Mesendoderm (in vitro differentiated cells): ENCODE measurements at regions not wholly inside any gene's neighbourhood (a gene's known extent, or its start where the extent isn't known, plus 50 kb on each side); places are given as distances from the start of the nearest gene placed in this dataset.
A peak's percentile ranks its signal among the peaks of the same experiment; 100 is the strongest.

Source experiments
- DNase-seq: peaks from one replicate; pipeline ENCODE4 v3.0.0; 2013
- H2AK5ac ChIP-seq: 2 replicates; pipeline ENCODE4 v1.6.1; 2013; ENCODE audit warnings: low read length, inconsistent platforms
- H2BK120ac ChIP-seq: 2 replicates; pipeline ENCODE4 v1.6.1; 2013; ENCODE audit warnings: low read depth, mild to moderate bottlenecking, low read length, moderate library complexity, mixed read lengths
- H2BK15ac ChIP-seq: replicated peaks from 2 replicates; pipeline ENCODE4 v1.6.1; 2013; ENCODE audit warnings: low read depth, mild to moderate bottlenecking, moderate library complexity
- H2BK5ac ChIP-seq: 2 replicates; pipeline ENCODE4 v1.6.1; 2013; ENCODE audit warnings: low read length, inconsistent platforms
- H3K18ac ChIP-seq: 2 replicates; pipeline ENCODE4 v1.6.1; 2013; ENCODE audit warnings: mild to moderate bottlenecking, low read length, mixed read lengths
- H3K23ac ChIP-seq: one replicate; pipeline ENCODE4 v1.6.1; 2013; ENCODE audit warnings: low read length
- H3K27ac ChIP-seq: 2 replicates; pipeline ENCODE4 v1.5.1; 2013; ENCODE audit warnings: low read depth, mild to moderate bottlenecking, inconsistent platforms, low read length, moderate library complexity
- H3K27me3 ChIP-seq: 2 replicates; pipeline ENCODE4 v1.6.1; 2013; ENCODE audit warnings: low read length, control low read depth, mild to moderate bottlenecking, inconsistent platforms; ENCODE audit not compliant: insufficient read depth, poor library complexity
- H3K36me3 ChIP-seq: 2 replicates; pipeline ENCODE4 v1.6.1; 2013; ENCODE audit warnings: low read length, inconsistent platforms; ENCODE audit not compliant: control insufficient read depth, insufficient read depth
- H3K4ac ChIP-seq: one replicate; pipeline ENCODE4 v1.6.1; 2013; ENCODE audit warnings: low read depth, mild to moderate bottlenecking, low read length, moderate library complexity
- H3K4me1 ChIP-seq: 2 replicates; pipeline ENCODE4 v1.6.1; 2013; ENCODE audit warnings: low read depth, low read length, inconsistent platforms; ENCODE audit not compliant: control insufficient read depth
- H3K4me2 ChIP-seq: 2 replicates; pipeline ENCODE4 v1.6.1; 2013; ENCODE audit warnings: low read length
- H3K4me3 ChIP-seq: 2 replicates; pipeline ENCODE4 v1.5.1; 2013; ENCODE audit warnings: mild to moderate bottlenecking, low read length
- H3K56ac ChIP-seq: one replicate; pipeline ENCODE4 v1.6.1; 2013; ENCODE audit warnings: low read length
- H3K79me1 ChIP-seq: 2 replicates; pipeline ENCODE4 v1.6.1; 2013; ENCODE audit warnings: low read length, inconsistent platforms
- H3K79me2 ChIP-seq: 2 replicates; pipeline ENCODE4 v1.6.1; 2013; ENCODE audit warnings: mild to moderate bottlenecking, low read length; ENCODE audit not compliant: control insufficient read depth, insufficient read depth
- H3K9ac ChIP-seq: 2 replicates; pipeline ENCODE4 v1.6.1; 2013; ENCODE audit warnings: low read length, inconsistent platforms
- H4K5ac ChIP-seq: one replicate; pipeline ENCODE4 v1.6.1; 2013; ENCODE audit warnings: low read length
- H4K8ac ChIP-seq: one replicate; pipeline ENCODE4 v1.6.1; 2013; ENCODE audit warnings: low read depth, mild to moderate bottlenecking, control low read depth, low read length, moderate library complexity
- WGBS: extraction: QIAGEN DNeasy Blood & Tissue Kit; methylation state at CpG from one replicate; pipeline ENCODE4 v1.1.7; 2013; ENCODE audit warnings: low lambda C conversion rate, missing lambda C conversion rate; ENCODE audit not compliant: insufficient coverage; ENCODE audit errors: extremely low coverage; 5-methylcytosine and 5-hydroxymethylcytosine counted together

DNA sequence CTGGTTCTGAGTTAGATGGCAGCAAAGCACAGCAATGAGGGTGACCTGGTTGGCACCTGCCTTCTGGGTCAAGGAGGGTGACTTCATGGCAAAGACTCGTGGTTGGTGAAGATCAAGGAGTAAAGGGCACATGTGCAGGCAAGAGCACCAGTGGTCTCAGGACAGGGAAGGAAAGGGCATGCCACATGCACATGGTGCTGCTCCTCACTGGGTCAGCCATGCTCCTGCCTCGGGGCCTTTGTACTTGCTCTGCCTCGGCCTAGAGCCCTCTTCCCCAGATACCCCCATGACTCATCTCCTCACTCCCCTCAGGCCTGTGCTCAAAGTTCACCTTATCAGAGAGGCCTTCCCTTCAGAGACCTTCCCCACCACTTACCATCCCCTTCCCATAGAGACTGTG, 106.7 kb upstream of the KDM7A start:
- H3K9ac ChIP-seq: no peak overlapping the region
- no peak overlapping the region for H3K4me2 ChIP-seq
- DNase-seq: no peak
- H2BK120ac ChIP-seq: no peak overlapping the region
- H3K23ac ChIP-seq: no peak overlapping the region
- no peak overlapping the region for H3K18ac ChIP-seq
- H2BK15ac ChIP-seq: no peak overlapping the region
- H2BK5ac ChIP-seq: no peak overlapping the region
- H3K56ac ChIP-seq: no peak overlapping the region
- H3K79me1 ChIP-seq: no peaks in the 10 kb centered on the region
- H3K27me3 ChIP-seq: no peaks in the 10 kb centered on the region
- no peak overlapping the region for H3K4ac ChIP-seq
- WGBS: no CpG with 5 or more reads among the region's 3 CpGs
- no peaks in the 10 kb centered on the region for H3K79me2 ChIP-seq
- H3K36me3 ChIP-seq: no peaks in the 10 kb centered on the region
- H2AK5ac ChIP-seq: no peak overlapping the region
- H3K27ac ChIP-seq: no peak overlapping the region
- H3K4me3 ChIP-seq: no peak overlapping the region
- H3K4me1 ChIP-seq: no peaks in the 10 kb centered on the region
- H4K8ac ChIP-seq: no peak overlapping the region
- no peak overlapping the region for H4K5ac ChIP-seq

DNA sequence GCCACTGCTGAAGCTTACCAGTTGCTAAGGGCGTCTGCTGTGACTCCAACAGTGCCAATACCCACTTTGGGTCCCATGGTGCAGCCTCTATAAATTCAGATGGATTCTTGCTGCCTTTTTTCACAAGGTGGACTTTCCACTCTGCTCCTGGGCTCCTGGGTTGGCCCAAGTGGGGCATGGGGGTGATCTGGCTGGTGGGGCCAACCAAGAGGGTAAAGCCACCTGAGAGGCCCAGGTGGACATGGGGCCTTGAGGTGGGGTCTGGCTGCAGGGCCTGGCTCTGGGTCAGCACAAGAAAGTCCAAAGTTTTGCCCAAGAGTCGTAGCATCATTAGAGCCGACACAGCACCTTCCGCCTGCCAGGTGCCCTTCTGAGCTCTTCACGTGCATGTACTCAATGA, 105.2 kb upstream of the KDM7A start:
- Histone ChIP-seq H2BK15ac (no peak overlapping the region), H4K8ac (no peak overlapping the region), H3K23ac (no peak overlapping the region), H3K27ac (no peak overlapping the region), H3K79me1 (no peaks in the 10 kb centered on the region), H3K4me2 (no peak overlapping the region), H3K4me3 (no peak overlapping the region), H3K56ac (no peak overlapping the region), H3K4ac (no peak overlapping the region), H3K79me2 (no peaks in the 10 kb centered on the region), H3K9ac (no peak overlapping the region), H2BK120ac (no peak overlapping the region), H3K27me3 (no peaks in the 10 kb centered on the region), H4K5ac (no peak overlapping the region), H2AK5ac (no peak overlapping the region), H3K36me3 (no peaks in the 10 kb centered on the region), H3K18ac (no peak overlapping the region), H3K4me1 (no peaks in the 10 kb centered on the region), H2BK5ac (no peak overlapping the region)
- WGBS: no CpG with 5 or more reads among the region's 5 CpGs
- no peak for DNase-seq

DNA sequence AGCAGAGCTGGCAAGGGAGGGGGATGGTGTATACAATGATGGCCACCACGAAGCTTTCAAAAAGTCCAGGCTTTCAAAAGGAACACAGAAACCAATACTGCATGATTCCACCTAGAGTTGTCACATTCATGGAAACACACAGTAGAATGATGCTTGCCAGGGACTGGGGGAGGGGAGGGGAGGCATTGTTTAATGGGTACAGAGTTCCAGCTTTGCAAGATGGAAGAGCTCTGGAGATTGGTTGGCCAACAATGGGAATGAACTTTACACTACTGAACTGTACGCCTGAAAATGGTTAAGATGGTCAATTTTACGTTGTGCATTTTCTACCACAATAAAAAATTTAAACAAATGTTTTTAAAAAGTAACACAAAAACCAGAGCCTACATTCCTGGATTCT, 104.5 kb upstream of the KDM7A start:
- no peak overlapping the region for H3K27ac ChIP-seq
- WGBS: no CpG with 5 or more reads among the region's 3 CpGs
- H3K4me1 ChIP-seq: peaks cover 2% of the 10 kb centered on the region
- H4K8ac ChIP-seq: no peak overlapping the region
- no peaks in the 10 kb centered on the region for H3K36me3 ChIP-seq
- H3K79me1 ChIP-seq: no peaks in the 10 kb centered on the region
- no peak overlapping the region for H2BK120ac ChIP-seq
- no peak overlapping the region for H4K5ac ChIP-seq
- no peak overlapping the region for H2BK15ac ChIP-seq
- no peak for DNase-seq
- H2AK5ac ChIP-seq: no peak overlapping the region
- H3K79me2 ChIP-seq: no peaks in the 10 kb centered on the region
- H3K4ac ChIP-seq: no peak overlapping the region
- H3K4me3 ChIP-seq: no peak overlapping the region
- no peak overlapping the region for H3K18ac ChIP-seq
- no peak overlapping the region for H3K56ac ChIP-seq
- no peak overlapping the region for H3K9ac ChIP-seq
- no peaks in the 10 kb centered on the region for H3K27me3 ChIP-seq
- no peak overlapping the region for H3K4me2 ChIP-seq
- no peak overlapping the region for H2BK5ac ChIP-seq
- H3K23ac ChIP-seq: no peak overlapping the region

DNA sequence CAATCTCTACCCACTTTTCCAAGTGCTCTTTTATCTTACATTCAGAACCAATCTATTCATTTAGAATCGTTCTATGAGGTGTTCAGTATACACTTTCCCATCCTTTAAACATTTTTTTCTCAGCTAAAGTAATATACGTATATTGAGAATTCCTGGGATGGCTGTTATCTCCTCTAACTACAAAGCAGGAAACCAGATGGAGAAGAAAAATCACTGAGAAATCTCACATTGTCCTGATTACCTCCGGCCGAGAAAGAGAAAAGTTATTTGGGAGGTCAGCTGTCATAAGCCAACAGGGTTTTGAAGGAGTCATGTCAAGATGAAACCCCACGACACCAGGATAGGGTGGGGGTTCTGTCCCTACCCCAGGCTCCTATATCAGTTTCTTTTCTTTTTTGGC, 99.2 kb upstream of the KDM7A start:
- peak; percentile 62 for DNase-seq
- Histone ChIP-seq H3K56ac (no peak overlapping the region), H4K5ac (no peak overlapping the region), H2BK120ac (no peak overlapping the region), H3K9ac (no peak overlapping the region), H3K79me1 (no peaks in the 10 kb centered on the region), H4K8ac (no peak overlapping the region), H3K27ac (peak overlapping the region; percentile 52), H2AK5ac (no peak overlapping the region), H2BK5ac (no peak overlapping the region), H3K79me2 (no peaks in the 10 kb centered on the region), H3K23ac (no peak overlapping the region), H3K4me3 (no peak overlapping the region), H3K36me3 (no peaks in the 10 kb centered on the region), H3K4ac (peak overlapping the region; percentile 48), H3K4me2 (no peak overlapping the region), H3K18ac (no peak overlapping the region), H2BK15ac (no peak overlapping the region), H3K4me1 (peaks cover 4% of the 10 kb centered on the region), H3K27me3 (no peaks in the 10 kb centered on the region)
- WGBS: no CpG with 5 or more reads among the region's 5 CpGs

DNA sequence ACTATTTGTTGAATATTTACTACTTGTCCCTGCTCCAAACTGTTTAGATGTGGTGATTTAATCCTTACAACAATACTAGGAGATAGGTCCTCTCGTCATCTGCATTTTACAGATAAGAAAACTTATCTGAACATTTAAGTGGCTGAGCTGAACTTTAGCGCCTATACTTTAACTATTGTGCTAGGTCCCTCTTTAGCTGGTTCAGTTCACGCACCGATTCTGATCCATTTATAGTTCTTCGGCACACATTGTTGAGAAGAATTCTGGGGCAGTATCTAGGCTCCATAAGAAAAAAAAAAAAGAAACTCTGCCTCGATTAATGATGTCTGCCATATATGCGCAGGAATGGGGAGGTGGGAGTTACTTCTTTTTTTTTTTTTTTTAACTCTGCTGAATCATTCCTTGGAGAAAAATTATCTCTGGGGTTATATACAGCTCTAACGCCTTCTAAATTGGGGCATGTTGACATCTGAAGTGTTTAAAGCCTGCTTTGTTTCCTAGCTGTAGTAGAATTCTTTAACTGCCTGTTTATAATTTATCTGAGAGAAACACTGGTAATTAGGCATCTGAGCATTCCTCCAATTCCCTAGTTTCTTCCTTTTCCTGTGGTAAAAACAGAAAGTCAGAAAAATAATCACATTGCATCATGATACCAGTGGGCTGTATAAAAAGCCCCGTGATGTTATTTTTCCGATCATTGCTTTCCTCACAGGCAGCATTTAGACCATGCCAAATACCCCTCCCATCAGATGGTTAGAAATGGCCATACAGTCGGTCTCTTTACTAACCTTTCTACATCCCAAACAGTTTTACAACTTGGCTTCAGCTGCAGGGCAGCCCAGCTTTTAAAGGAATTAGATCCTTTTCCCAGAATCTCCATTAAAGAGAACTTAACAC, 98.5 kb upstream of the KDM7A start:
- no peak overlapping the region for H3K4ac ChIP-seq
- no peak overlapping the region for H4K5ac ChIP-seq
- no peak overlapping the region for H3K4me3 ChIP-seq
- WGBS: no CpG with 5 or more reads among the region's 11 CpGs
- H4K8ac ChIP-seq: no peak overlapping the region
- no peaks in the 10 kb centered on the region for H3K79me2 ChIP-seq
- no peak overlapping the region for H2BK120ac ChIP-seq
- H2BK5ac ChIP-seq: peak overlapping the region; percentile 23
- H3K23ac ChIP-seq: no peak overlapping the region
- no peaks in the 10 kb centered on the region for H3K79me1 ChIP-seq
- H2BK15ac ChIP-seq: no peak overlapping the region
- no peak overlapping the region for H3K18ac ChIP-seq
- peaks cover 4% of the 10 kb centered on the region for H3K4me1 ChIP-seq
- H2AK5ac ChIP-seq: no peak overlapping the region
- no peak overlapping the region for H3K9ac ChIP-seq
- H3K27me3 ChIP-seq: no peaks in the 10 kb centered on the region
- DNase-seq: peak; percentile 59
- H3K56ac ChIP-seq: peak overlapping the region; percentile 60
- H3K4me2 ChIP-seq: no peak overlapping the region
- peak overlapping the region; percentile 27 for H3K27ac ChIP-seq
- H3K36me3 ChIP-seq: no peaks in the 10 kb centered on the region

DNA sequence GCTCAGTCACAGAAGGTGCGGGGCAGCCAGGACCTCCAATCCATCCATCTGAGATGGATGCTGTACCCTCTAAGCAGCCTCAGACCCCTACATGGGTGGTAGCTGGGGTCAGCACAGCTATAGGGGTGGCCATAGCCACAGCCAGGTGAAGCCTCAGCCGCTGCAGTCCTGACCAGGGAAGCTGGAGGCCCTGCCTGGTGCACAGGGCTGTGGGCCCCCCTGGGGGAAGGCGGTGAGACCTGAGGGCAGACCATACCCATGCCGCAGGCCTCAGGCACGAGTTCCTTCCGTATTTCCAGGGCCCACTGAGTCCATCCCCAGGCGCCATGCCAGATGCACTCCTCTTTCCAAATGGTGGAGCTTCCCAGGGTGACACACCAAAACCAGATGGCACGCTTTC, 96.6 kb upstream of the KDM7A start:
- no peak for DNase-seq
- Histone ChIP-seq H4K5ac (no peak overlapping the region), H4K8ac (no peak overlapping the region), H3K27ac (no peak overlapping the region), H3K56ac (peak overlapping the region; percentile 49), H3K36me3 (no peaks in the 10 kb centered on the region), H3K4me3 (no peak overlapping the region), H3K4me1 (peaks cover 4% of the 10 kb centered on the region), H3K79me1 (no peaks in the 10 kb centered on the region), H3K4ac (no peak overlapping the region), H2BK15ac (no peak overlapping the region), H3K79me2 (no peaks in the 10 kb centered on the region), H3K4me2 (no peak overlapping the region), H2BK5ac (no peak overlapping the region), H2BK120ac (peak overlapping the region; percentile 34), H3K27me3 (no peaks in the 10 kb centered on the region), H3K9ac (no peak overlapping the region), H3K23ac (no peak overlapping the region), H3K18ac (no peak overlapping the region), H2AK5ac (peak overlapping the region; percentile 4)
- WGBS: no CpG with 5 or more reads among the region's 8 CpGs
